Suprapubic skin (tissue), 4 donors: ENCODE measurements at regions not wholly inside any gene's neighbourhood (a gene's known extent, or its start where the extent isn't known, plus 50 kb on each side); places are given as distances from the start of the nearest gene placed in this dataset.

ENCODE experiments used
- CTCF ChIP-seq, 2 donors: fragments of 200-600 bp in 1 of 2; fragments of 450-650 bp in 1 of 2; sonication (generic) in 1 of 2; IDR thresholded peaks; one replicate each; pipeline ENCODE4 v1.5.1; 2016 to 2019; ENCODE audit warnings: antibody characterized with exemption in 2 of 2, mild to moderate bottlenecking in 1 of 2, moderate library complexity in 1 of 2
- EP300 ChIP-seq: sonication (generic); formaldehyde crosslinking; IDR thresholded peaks from one replicate; pipeline ENCODE4 v1.6.1; 2017; ENCODE audit warnings: antibody characterized with exemption
- POLR2A ChIP-seq, 2 donors: fragments of 450-650 bp; IDR thresholded peaks; one replicate each; pipeline ENCODE4 v1.6.1; 2017; ENCODE audit warnings: antibody characterized with exemption in 2 of 2, mild to moderate bottlenecking in 2 of 2, moderate library complexity in 2 of 2
- POLR2AphosphoS5 ChIP-seq, 3 donors: sonication (generic); formaldehyde crosslinking; IDR thresholded peaks; one replicate each; pipeline ENCODE4 v1.6.1; 2017; ENCODE audit warnings: antibody characterized with exemption in 3 of 3

- no peak for TF ChIP-seq POLR2AphosphoS5 (IDR thresholded peaks at IDR 0.05)
- no peak for TF ChIP-seq CTCF (IDR thresholded peaks at IDR 0.05)
- no peak for TF ChIP-seq POLR2A (IDR thresholded peaks at IDR 0.05)
- no peak for TF ChIP-seq EP300
Observed at GRCh38 chr14:27327095-27327494, 729.3 kb upstream of the NOVA1 start.
